Astrocyte (in vitro differentiated cells and primary cell): ENCODE measurements at regions not wholly inside any gene's neighbourhood (a gene's known extent, or its start where the extent isn't known, plus 50 kb on each side); places are given as distances from the start of the nearest gene placed in this dataset.

Source experiments
- DNase-seq: peaks from one replicate; pipeline ENCODE4 v3.0.0-alpha.2; 2010; ENCODE audit warnings: low read depth
- FAIRE-seq: peaks from 2 replicates; lab custom pipeline; 2011; peaks lifted over from hg19 to GRCh38; lab: Jason Lieb, UNC
- H2AFZ ChIP-seq: 2 replicates; pipeline ENCODE4 v1.6.0; 2012; ENCODE audit warnings: low read depth, low read length, inconsistent platforms
- H3K27ac ChIP-seq: 2 replicates; pipeline ENCODE4 v1.5.1; 2011; ENCODE audit warnings: low read depth, low read length, inconsistent platforms
- H3K27me3 ChIP-seq: 2 replicates; pipeline ENCODE4 v1.6.0; 2011; ENCODE audit warnings: low read length, inconsistent platforms; ENCODE audit not compliant: insufficient read depth
- H3K36me3 ChIP-seq: 2 replicates; pipeline ENCODE4 v1.5.1; 2011; ENCODE audit warnings: low read length, inconsistent platforms; ENCODE audit not compliant: insufficient read depth
- H3K4me1 ChIP-seq: 2 replicates; pipeline ENCODE4 v1.5.1; 2011; ENCODE audit warnings: low read length, inconsistent platforms; ENCODE audit not compliant: insufficient read depth
- H3K4me2 ChIP-seq: 2 replicates; pipeline ENCODE4 v1.6.0; 2012; ENCODE audit warnings: low read length, inconsistent platforms
- H3K4me3 ChIP-seq: 2 replicates; pipeline ENCODE4 v1.5.1; 2011; ENCODE audit warnings: low read depth, mild to moderate bottlenecking, low read length, inconsistent platforms; ENCODE audit not compliant: insufficient read depth
- H3K79me2 ChIP-seq: 2 replicates; pipeline ENCODE4 v1.6.0; 2012; ENCODE audit warnings: mild to moderate bottlenecking, low read length, inconsistent platforms; ENCODE audit not compliant: insufficient read depth
- H3K9ac ChIP-seq: 2 replicates; pipeline ENCODE4 v1.6.0; 2012; ENCODE audit warnings: mild to moderate bottlenecking, low read length, inconsistent platforms
- H3K9me3 ChIP-seq: 2 replicates; pipeline ENCODE4 v1.5.1; 2012; ENCODE audit warnings: low read depth, mild to moderate bottlenecking, low read length, inconsistent platforms; ENCODE audit not compliant: insufficient read depth
- H4K20me1 ChIP-seq: 2 replicates; pipeline ENCODE4 v1.6.0; 2012; ENCODE audit warnings: low read length, inconsistent platforms; ENCODE audit not compliant: insufficient read depth
- H3K27ac Mint-ChIP-seq: one replicate; pipeline ENCODE4 v1.8.0; 2021; ENCODE audit warnings: mild to moderate bottlenecking, mixed read lengths; ENCODE audit not compliant: unreplicated experiment
- H3K27me3 Mint-ChIP-seq: one replicate; pipeline ENCODE4 v1.8.0; 2021; ENCODE audit warnings: low read depth, mixed read lengths; ENCODE audit not compliant: unreplicated experiment
- H3K36me3 Mint-ChIP-seq: one replicate; pipeline ENCODE4 v1.8.0; 2021; ENCODE audit warnings: low read depth, mixed read lengths; ENCODE audit not compliant: unreplicated experiment
- H3K4me1 Mint-ChIP-seq: one replicate; pipeline ENCODE4 v1.8.0; 2021; ENCODE audit warnings: low read depth, mixed read lengths; ENCODE audit not compliant: unreplicated experiment
- H3K4me3 Mint-ChIP-seq: one replicate; pipeline ENCODE4 v1.8.0; 2021; ENCODE audit warnings: mild to moderate bottlenecking, moderate library complexity, mixed read lengths; ENCODE audit not compliant: unreplicated experiment
- H3K9me3 Mint-ChIP-seq: one replicate; pipeline ENCODE4 v1.8.0; 2021; ENCODE audit warnings: mild to moderate bottlenecking, mixed read lengths; ENCODE audit not compliant: unreplicated experiment
- EZH2 ChIP-seq: IDR thresholded peaks from 2 replicates; pipeline ENCODE4 v1.6.1; 2012; ENCODE audit warnings: mild to moderate bottlenecking, low read length, inconsistent platforms; ENCODE audit not compliant: insufficient read depth
- TF ChIP-seq, protein P1 (sequence below): IDR thresholded peaks from 2 replicates; pipeline ENCODE4 v1.5.1; 2011; ENCODE audit warnings: low read depth, mild to moderate bottlenecking, inconsistent platforms, low read length, moderate library complexity; ENCODE audit not compliant: insufficient read depth

DNA sequence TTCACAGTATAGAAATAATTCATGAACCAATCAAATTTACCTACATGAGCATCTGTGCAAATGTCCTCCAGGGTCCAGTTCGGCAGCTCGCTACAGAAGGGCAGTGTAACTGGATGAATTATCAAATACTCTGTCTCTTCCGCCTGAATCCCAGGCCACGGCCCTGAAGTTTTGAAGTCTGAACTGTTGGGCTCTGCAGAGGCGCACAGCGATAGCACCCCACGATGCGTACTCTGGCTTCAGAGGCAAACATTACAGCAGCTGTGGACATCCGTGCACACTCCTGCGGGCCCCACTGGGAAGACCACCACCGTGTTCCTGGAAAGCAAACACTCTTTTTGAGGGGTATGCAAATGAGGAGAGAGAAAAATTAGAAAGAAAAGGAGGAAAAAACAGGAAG is 259.8 kb upstream of the TCERG1L start:
- Mint-ChIP-seq H3K36me3 (no peaks in the 10 kb centered on the region), H3K4me1 (no peaks in the 10 kb centered on the region), H3K27ac (no peak overlapping the region), H3K27me3 (peaks cover 19% of the 10 kb centered on the region), H3K4me3 (no peak overlapping the region), H3K9me3 (peaks cover 12% of the 10 kb centered on the region)
- no peaks in the 10 kb centered on the region for H4K20me1 ChIP-seq
- DNase-seq (no peak), FAIRE-seq (no peak)
- no peak overlapping the region for H2AFZ ChIP-seq
- H3K36me3 ChIP-seq = no peaks in the 10 kb centered on the region
- no peak for TF ChIP-seq EZH2
- TF ChIP-seq, protein P1, sequence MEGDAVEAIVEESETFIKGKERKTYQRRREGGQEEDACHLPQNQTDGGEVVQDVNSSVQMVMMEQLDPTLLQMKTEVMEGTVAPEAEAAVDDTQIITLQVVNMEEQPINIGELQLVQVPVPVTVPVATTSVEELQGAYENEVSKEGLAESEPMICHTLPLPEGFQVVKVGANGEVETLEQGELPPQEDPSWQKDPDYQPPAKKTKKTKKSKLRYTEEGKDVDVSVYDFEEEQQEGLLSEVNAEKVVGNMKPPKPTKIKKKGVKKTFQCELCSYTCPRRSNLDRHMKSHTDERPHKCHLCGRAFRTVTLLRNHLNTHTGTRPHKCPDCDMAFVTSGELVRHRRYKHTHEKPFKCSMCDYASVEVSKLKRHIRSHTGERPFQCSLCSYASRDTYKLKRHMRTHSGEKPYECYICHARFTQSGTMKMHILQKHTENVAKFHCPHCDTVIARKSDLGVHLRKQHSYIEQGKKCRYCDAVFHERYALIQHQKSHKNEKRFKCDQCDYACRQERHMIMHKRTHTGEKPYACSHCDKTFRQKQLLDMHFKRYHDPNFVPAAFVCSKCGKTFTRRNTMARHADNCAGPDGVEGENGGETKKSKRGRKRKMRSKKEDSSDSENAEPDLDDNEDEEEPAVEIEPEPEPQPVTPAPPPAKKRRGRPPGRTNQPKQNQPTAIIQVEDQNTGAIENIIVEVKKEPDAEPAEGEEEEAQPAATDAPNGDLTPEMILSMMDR = no peak
- no peak overlapping the region for H3K4me2 ChIP-seq
- H3K79me2 ChIP-seq = no peaks in the 10 kb centered on the region
- no peak overlapping the region for H3K9ac ChIP-seq
- H3K27ac ChIP-seq = no peak overlapping the region
- no peaks in the 10 kb centered on the region for H3K27me3 ChIP-seq
- no peak overlapping the region for H3K4me3 ChIP-seq
- H3K9me3 ChIP-seq = peaks cover 8% of the 10 kb centered on the region
- no peaks in the 10 kb centered on the region for H3K4me1 ChIP-seq

DNA sequence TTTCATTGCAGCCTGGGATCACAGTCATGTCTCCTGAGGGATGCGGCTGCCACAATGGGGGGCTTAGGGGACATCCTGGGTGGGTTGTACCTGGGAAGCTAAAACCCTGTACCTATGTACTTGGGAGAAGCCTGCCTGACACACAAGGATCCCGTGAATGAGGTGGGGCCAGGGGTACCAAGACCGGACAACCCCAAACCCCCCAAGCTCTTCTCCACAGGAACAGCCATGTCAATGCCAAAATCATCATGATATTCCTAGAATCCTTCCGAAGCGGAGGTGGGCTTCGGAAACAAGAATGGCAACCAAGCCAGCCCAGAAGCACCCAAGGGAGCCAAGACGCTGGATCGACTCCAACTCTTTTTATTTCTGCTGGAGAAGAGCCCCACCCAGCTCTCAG is 260.3 kb upstream of the TCERG1L start:
- H4K20me1 ChIP-seq = no peaks in the 10 kb centered on the region
- H3K27ac ChIP-seq = no peak overlapping the region
- no peak overlapping the region for H2AFZ ChIP-seq
- H3K4me3 ChIP-seq = no peak overlapping the region
- Mint-ChIP-seq H3K27ac (no peak overlapping the region), H3K4me1 (no peaks in the 10 kb centered on the region), H3K9me3 (peaks cover 13% of the 10 kb centered on the region), H3K4me3 (no peak overlapping the region), H3K27me3 (peaks cover 19% of the 10 kb centered on the region), H3K36me3 (no peaks in the 10 kb centered on the region)
- TF ChIP-seq, protein P1 = no peak
- no peak for TF ChIP-seq EZH2
- no peaks in the 10 kb centered on the region for H3K36me3 ChIP-seq
- DNase-seq = no peak
- no peaks in the 10 kb centered on the region for H3K79me2 ChIP-seq
- no peaks in the 10 kb centered on the region for H3K27me3 ChIP-seq
- FAIRE-seq = no peak
- no peaks in the 10 kb centered on the region for H3K4me1 ChIP-seq
- H3K9ac ChIP-seq = no peak overlapping the region
- H3K9me3 ChIP-seq = peaks cover 8% of the 10 kb centered on the region
- no peak overlapping the region for H3K4me2 ChIP-seq

DNA sequence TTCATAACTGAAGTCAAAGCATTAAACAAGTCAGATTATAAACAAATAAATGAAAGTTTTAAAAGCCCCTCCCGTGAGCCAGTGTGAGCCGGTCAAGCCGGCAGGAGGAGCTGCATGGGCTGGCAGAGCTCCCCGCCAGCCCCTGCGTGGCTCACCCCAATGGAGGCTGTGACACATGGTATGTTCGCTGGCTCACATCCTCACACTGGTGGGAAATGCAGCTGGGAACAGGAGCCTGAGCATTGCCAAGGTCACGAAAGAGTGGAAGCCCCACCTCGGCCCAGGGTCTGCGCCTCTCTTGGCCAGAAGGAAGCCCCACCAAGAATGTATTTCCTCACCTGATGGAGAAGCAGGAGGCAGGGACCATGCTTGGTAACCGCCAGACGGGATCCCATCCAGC is 261.7 kb upstream of the TCERG1L start:
- Mint-ChIP-seq H3K9me3 (peaks cover 13% of the 10 kb centered on the region), H3K4me1 (no peaks in the 10 kb centered on the region)
- H3K27me3 ChIP-seq = no peaks in the 10 kb centered on the region

More for the DNA sequence above, 261.7 kb upstream of the TCERG1L start:
- no peaks in the 10 kb centered on the region for H4K20me1 ChIP-seq
- Mint-ChIP-seq H3K27ac (no peak overlapping the region), H3K27me3 (peaks cover 16% of the 10 kb centered on the region), H3K4me3 (no peak overlapping the region), H3K36me3 (no peaks in the 10 kb centered on the region)
- no peak overlapping the region for H2AFZ ChIP-seq
- H3K79me2 ChIP-seq = no peaks in the 10 kb centered on the region
- H3K27ac ChIP-seq = no peak overlapping the region
- no peaks in the 10 kb centered on the region for H3K36me3 ChIP-seq
- H3K9ac ChIP-seq = no peak overlapping the region
- no peak overlapping the region for H3K4me3 ChIP-seq
- H3K4me1 ChIP-seq = no peaks in the 10 kb centered on the region
- no peak overlapping the region for H3K4me2 ChIP-seq
- no peak for DNase-seq
- FAIRE-seq = no peak
- TF ChIP-seq EZH2 = no peak
- TF ChIP-seq, protein P1 = no peak
- H3K9me3 ChIP-seq = peaks cover 8% of the 10 kb centered on the region
